HFFc6 (cell line): ENCODE measurements at regions not wholly inside any gene's neighbourhood (a gene's known extent, or its start where the extent isn't known, plus 50 kb on each side); places are given as distances from the start of the nearest gene placed in this dataset.

Experiments used
- DNase-seq: peaks from one replicate; pipeline ENCODE4 v3.0.0-alpha.2; 2018
- H3K27ac Mint-ChIP-seq: 2 replicates; pipeline ENCODE4 v1.8.0; 2020; ENCODE audit warnings: mild to moderate bottlenecking, mixed read lengths
- H3K27me3 Mint-ChIP-seq: 2 replicates; pipeline ENCODE4 v1.8.0; 2021; ENCODE audit warnings: mild to moderate bottlenecking, moderate library complexity, mixed read lengths; ENCODE audit not compliant: insufficient read depth
- H3K36me3 Mint-ChIP-seq: 2 replicates; pipeline ENCODE4 v1.8.0; 2021; ENCODE audit warnings: low read depth, mixed read lengths
- H3K4me1 Mint-ChIP-seq: 2 replicates; pipeline ENCODE4 v1.8.0; 2020; ENCODE audit warnings: low read depth, mixed read lengths
- H3K4me3 Mint-ChIP-seq: 2 replicates; pipeline ENCODE4 v1.8.0; 2020; ENCODE audit warnings: mild to moderate bottlenecking, moderate library complexity, mixed read lengths
- H3K9me3 Mint-ChIP-seq: 2 replicates; pipeline ENCODE4 v1.8.0; 2020; ENCODE audit warnings: mild to moderate bottlenecking, mixed read lengths
- TF ChIP-seq, protein P1 (sequence below): fragments of 200-600 bp; sonication (generic); IDR thresholded peaks from 2 replicates; pipeline ENCODE4 v1.5.0; 2021; ENCODE audit warnings: antibody characterized with exemption, mild to moderate bottlenecking

DNA sequence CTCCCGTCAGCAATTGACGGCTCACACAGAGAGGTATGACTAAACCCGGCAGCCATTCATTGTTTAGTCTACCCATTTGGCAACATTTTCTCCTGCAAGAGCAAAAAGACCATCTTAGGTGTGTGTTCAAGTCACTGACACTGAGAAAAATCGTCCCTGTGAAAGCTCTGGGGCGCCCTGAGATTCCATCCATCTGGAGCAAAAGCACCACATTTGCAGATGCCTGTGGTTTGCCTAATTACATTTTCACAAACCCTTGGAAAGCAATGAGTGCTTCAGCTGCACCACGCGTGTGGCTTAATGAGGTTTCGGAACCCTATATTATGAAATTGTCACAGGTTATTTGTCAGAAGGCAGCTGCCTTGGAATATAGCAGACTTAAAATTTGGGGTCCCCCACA lies 110.7 kb upstream of the PTPRM start:
- no peaks in the 10 kb centered on the region for H3K9me3 Mint-ChIP-seq
- H3K36me3 Mint-ChIP-seq = no peaks in the 10 kb centered on the region
- DNase-seq = no peak
- H3K27me3 Mint-ChIP-seq = peaks cover 21% of the 10 kb centered on the region
- no peak overlapping the region for H3K27ac Mint-ChIP-seq
- H3K4me1 Mint-ChIP-seq = peaks cover 9% of the 10 kb centered on the region; the same call in 1 of the 2 replicates
- TF ChIP-seq, protein P1, sequence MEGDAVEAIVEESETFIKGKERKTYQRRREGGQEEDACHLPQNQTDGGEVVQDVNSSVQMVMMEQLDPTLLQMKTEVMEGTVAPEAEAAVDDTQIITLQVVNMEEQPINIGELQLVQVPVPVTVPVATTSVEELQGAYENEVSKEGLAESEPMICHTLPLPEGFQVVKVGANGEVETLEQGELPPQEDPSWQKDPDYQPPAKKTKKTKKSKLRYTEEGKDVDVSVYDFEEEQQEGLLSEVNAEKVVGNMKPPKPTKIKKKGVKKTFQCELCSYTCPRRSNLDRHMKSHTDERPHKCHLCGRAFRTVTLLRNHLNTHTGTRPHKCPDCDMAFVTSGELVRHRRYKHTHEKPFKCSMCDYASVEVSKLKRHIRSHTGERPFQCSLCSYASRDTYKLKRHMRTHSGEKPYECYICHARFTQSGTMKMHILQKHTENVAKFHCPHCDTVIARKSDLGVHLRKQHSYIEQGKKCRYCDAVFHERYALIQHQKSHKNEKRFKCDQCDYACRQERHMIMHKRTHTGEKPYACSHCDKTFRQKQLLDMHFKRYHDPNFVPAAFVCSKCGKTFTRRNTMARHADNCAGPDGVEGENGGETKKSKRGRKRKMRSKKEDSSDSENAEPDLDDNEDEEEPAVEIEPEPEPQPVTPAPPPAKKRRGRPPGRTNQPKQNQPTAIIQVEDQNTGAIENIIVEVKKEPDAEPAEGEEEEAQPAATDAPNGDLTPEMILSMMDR = no peak
- no peak overlapping the region for H3K4me3 Mint-ChIP-seq

DNA sequence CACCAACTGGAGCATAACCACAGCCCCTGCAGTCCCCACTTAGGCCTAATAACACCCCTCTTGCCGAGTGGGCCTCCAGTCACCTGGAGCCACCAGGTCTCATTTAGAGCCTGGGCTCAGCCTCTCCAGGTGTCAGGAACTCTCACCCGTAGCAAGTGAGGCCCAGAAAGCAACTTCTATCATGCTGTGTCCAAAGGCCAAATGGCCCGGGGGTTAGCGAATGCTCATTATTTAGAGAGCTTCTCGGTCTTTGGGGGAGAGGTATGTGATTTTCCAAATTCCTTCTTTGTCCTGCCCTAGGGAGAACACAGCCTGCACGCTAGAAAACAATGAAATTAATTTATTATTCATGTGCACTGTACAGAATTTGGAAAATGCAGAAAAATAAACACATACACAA lies 109.9 kb upstream of the PTPRM start:
- peaks cover 9% of the 10 kb centered on the region; the same call in 1 of the 2 replicates for H3K4me1 Mint-ChIP-seq
- no peak overlapping the region for H3K27ac Mint-ChIP-seq
- no peak for DNase-seq
- TF ChIP-seq, protein P1 = no peak
- H3K36me3 Mint-ChIP-seq = no peaks in the 10 kb centered on the region
- H3K9me3 Mint-ChIP-seq = no peaks in the 10 kb centered on the region
- no peak overlapping the region for H3K4me3 Mint-ChIP-seq
- peaks cover 25% of the 10 kb centered on the region for H3K27me3 Mint-ChIP-seq

DNA sequence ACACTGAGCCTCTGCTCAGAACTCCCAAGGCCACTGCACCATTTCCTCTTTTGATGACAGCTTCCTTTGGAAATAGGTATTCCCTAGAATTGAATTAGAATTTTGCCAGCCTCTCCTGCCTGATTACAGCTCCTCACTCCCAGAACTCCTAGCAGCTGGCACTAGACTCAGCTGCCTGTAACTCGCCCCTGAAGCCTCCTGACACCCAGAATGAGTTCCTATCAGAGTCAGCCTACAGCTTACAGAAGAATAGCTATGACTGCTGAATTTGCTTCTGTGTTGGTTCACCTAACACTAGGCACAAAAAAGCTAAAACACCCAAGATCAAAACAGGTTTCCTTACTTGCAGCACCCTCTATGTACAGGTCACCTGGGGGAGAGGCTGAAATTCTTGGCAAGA lies 108.2 kb upstream of the PTPRM start:
- TF ChIP-seq, protein P1 = no peak
- Mint-ChIP-seq H3K36me3 (no peaks in the 10 kb centered on the region), H3K4me1 (peaks cover 9% of the 10 kb centered on the region; the same call in 1 of the 2 replicates), H3K4me3 (no peak overlapping the region), H3K27ac (no peak overlapping the region), H3K9me3 (no peaks in the 10 kb centered on the region), H3K27me3 (peaks cover 27% of the 10 kb centered on the region)
- no peak for DNase-seq

DNA sequence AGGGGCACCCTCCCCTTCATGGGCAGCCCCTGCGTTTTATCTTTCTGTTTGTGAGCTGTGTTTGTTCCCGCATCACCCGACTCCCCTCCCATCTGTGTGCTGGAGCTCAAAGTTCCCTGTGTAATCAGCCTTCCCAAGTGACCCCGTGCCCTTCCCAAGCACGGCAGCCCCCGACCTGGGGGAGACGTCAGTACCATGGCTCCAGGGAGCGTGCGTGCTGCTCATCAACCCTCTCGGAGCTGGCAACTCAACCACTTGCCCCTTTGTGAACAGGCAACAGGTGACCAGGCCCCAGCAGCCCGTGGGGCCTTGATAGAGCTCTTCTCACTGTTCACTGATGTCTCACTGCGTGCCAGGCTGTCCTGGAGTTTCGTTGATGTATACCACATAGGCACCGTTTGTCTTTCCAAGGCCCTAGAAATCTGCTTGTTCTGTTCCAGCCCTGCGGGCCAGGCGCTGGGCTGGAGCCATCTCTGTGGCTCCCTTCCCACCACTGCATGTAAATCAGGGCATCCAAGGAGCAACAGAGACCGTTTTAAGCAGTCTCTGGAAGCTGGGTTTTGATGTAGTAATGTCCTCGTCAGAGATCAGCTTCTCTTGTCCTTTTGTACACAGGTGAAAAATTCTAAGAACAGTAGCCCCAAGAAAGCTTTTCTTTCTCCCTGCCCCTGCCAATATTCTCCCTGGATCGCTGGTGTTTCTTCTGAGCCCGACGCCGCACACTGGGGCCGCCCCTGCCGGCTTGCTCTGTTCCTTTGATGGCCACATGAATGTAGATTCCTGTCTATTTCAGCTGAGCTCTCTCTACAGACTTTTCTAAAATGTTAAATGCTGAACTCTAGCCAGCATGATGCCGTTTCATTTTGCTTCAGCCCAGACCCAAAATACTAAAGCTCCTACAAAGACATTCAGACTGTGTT lies 107.0 kb upstream of the PTPRM start:
- no peak for DNase-seq
- no peaks in the 10 kb centered on the region for H3K36me3 Mint-ChIP-seq
- H3K4me1 Mint-ChIP-seq = peaks cover 9% of the 10 kb centered on the region; the same call in 1 of the 2 replicates
- no peak overlapping the region for H3K27ac Mint-ChIP-seq
- TF ChIP-seq, protein P1 = no peak
- H3K27me3 Mint-ChIP-seq = peaks cover 26% of the 10 kb centered on the region
- H3K9me3 Mint-ChIP-seq = no peaks in the 10 kb centered on the region
- peak overlapping the region; percentile 40 for H3K4me3 Mint-ChIP-seq

DNA sequence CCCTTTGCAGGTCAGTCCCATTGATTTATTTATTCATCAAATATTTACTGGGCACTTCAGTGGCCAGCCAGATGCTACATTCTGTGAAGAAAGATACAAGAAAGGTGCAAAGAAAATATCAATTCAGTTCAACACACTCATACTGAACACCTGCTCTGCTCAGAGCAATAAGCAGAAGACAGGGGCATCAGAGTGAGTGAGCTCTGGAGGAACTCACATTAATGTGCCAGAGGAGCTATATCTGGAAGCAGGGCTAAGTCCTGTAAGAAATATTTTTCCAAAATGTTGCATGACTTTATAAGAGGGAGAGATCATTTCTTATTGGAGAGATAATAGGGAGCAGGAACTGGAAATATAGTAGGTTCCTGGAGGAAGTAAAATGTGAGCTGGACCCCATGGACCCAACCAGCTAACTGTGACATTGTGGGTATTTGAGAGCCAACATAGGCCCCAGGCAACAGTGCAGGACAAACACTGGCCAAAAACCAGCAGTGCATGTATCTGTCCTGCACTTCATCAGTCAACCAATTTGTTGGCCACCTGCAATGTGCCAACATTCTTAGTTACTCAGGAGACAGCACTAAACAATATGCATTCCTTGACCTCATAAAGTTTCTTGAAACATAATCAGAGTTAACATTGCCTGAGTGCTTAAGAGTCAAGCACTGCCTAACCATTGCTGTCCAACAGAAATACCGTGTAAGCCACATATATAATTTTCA lies 102.7 kb upstream of the PTPRM start:
- no peak overlapping the region for H3K4me3 Mint-ChIP-seq
- no peaks in the 10 kb centered on the region for H3K9me3 Mint-ChIP-seq
- no peak for DNase-seq
- H3K27ac Mint-ChIP-seq = no peak overlapping the region
- peaks cover 16% of the 10 kb centered on the region for H3K4me1 Mint-ChIP-seq
- no peaks in the 10 kb centered on the region for H3K36me3 Mint-ChIP-seq
- H3K27me3 Mint-ChIP-seq = peaks cover 43% of the 10 kb centered on the region
- TF ChIP-seq, protein P1 = no peak
